ENCODE measurements at regions not wholly inside any gene's neighbourhood (a gene's known extent, or its start where the extent isn't known, plus 50 kb on each side); places are given as distances from the start of the nearest gene placed in this dataset.
"Not testable (repeated sequence)": the region's sequence is repeated elsewhere in the genome, so short reads cannot be mapped to it uniquely, and the experiment has no call there.

DNA sequence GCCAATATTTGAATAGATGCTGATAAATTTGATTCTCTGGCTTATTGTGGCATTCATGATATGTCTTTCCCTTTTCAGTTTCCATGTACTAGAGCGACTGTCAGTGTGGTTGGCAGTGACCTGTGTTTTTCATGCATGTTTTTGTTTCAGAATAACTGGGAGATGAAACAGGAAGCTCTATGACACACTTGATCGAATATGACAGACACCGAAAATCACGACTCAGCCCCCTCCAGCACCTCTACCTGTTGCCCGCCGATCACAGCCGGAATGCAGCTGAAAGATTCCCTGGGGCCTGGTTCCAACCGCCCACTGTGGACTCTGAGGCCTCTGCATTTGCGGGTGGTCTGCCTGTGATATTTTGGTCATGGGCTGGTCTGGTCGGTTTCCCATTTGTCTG is 226.8 kb upstream of the PLGLB2 start:
- TF ChIP-seq, protein P1, sequence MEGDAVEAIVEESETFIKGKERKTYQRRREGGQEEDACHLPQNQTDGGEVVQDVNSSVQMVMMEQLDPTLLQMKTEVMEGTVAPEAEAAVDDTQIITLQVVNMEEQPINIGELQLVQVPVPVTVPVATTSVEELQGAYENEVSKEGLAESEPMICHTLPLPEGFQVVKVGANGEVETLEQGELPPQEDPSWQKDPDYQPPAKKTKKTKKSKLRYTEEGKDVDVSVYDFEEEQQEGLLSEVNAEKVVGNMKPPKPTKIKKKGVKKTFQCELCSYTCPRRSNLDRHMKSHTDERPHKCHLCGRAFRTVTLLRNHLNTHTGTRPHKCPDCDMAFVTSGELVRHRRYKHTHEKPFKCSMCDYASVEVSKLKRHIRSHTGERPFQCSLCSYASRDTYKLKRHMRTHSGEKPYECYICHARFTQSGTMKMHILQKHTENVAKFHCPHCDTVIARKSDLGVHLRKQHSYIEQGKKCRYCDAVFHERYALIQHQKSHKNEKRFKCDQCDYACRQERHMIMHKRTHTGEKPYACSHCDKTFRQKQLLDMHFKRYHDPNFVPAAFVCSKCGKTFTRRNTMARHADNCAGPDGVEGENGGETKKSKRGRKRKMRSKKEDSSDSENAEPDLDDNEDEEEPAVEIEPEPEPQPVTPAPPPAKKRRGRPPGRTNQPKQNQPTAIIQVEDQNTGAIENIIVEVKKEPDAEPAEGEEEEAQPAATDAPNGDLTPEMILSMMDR (conservative IDR thresholded peaks at IDR 0.05): not testable (repeated sequence)
- TF ChIP-seq ZFX (IDR thresholded peaks at IDR 0.05): not testable (repeated sequence)
